ENCODE measurements at regions not wholly inside any gene's neighbourhood (a gene's known extent, or its start where the extent isn't known, plus 50 kb on each side); places are given as distances from the start of the nearest gene placed in this dataset.

DNA sequence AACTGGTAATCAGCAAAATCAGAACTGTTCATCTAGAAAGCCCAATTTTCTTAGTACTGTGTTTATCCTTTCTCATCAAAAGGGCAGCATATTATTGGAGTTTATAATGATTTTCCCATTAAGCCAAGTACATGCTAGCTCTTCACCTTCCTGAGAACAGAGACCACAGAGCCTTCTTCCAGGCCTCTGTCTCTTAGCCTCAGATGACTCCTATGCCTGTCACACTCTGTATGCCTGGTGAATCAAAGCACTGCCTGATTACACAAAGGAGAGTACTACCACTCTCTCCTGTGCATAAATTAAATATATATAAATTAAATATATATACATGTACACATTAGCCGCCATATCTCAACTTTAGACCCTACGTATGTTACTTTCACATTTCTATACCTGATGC, 636.1 kb downstream of the NTRK3 start:
- TF ChIP-seq OSR1 (CRISPR knock-in tag; IDR thresholded peaks at IDR 0.05): no peak
- TF ChIP-seq TOX (CRISPR knock-in tag; IDR thresholded peaks at IDR 0.05; ENCODE audit: borderline replicate concordance): no peak
- no peak for TF ChIP-seq ZNF70 (CRISPR knock-in tag; IDR thresholded peaks at IDR 0.05)
- TF ChIP-seq, protein P1, sequence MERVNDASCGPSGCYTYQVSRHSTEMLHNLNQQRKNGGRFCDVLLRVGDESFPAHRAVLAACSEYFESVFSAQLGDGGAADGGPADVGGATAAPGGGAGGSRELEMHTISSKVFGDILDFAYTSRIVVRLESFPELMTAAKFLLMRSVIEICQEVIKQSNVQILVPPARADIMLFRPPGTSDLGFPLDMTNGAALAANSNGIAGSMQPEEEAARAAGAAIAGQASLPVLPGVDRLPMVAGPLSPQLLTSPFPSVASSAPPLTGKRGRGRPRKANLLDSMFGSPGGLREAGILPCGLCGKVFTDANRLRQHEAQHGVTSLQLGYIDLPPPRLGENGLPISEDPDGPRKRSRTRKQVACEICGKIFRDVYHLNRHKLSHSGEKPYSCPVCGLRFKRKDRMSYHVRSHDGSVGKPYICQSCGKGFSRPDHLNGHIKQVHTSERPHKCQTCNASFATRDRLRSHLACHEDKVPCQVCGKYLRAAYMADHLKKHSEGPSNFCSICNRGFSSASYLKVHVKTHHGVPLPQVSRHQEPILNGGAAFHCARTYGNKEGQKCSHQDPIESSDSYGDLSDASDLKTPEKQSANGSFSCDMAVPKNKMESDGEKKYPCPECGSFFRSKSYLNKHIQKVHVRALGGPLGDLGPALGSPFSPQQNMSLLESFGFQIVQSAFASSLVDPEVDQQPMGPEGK (CRISPR knock-in tag; IDR thresholded peaks at IDR 0.05; ENCODE audit: borderline replicate concordance): no peak
- no peak for TF ChIP-seq ZFP3 (CRISPR knock-in tag; IDR thresholded peaks at IDR 0.05)
- TF ChIP-seq, protein P2, sequence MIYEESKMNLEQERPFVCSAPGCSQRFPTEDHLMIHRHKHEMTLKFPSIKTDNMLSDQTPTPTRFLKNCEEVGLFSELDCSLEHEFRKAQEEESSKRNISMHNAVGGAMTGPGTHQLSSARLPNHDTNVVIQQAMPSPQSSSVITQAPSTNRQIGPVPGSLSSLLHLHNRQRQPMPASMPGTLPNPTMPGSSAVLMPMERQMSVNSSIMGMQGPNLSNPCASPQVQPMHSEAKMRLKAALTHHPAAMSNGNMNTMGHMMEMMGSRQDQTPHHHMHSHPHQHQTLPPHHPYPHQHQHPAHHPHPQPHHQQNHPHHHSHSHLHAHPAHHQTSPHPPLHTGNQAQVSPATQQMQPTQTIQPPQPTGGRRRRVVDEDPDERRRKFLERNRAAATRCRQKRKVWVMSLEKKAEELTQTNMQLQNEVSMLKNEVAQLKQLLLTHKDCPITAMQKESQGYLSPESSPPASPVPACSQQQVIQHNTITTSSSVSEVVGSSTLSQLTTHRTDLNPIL (CRISPR knock-in tag; IDR thresholded peaks at IDR 0.05; ENCODE audit: low read depth): no peak
- TF ChIP-seq ESRRG (CRISPR knock-in tag; IDR thresholded peaks at IDR 0.05): no peak
- TF ChIP-seq, protein P3, sequence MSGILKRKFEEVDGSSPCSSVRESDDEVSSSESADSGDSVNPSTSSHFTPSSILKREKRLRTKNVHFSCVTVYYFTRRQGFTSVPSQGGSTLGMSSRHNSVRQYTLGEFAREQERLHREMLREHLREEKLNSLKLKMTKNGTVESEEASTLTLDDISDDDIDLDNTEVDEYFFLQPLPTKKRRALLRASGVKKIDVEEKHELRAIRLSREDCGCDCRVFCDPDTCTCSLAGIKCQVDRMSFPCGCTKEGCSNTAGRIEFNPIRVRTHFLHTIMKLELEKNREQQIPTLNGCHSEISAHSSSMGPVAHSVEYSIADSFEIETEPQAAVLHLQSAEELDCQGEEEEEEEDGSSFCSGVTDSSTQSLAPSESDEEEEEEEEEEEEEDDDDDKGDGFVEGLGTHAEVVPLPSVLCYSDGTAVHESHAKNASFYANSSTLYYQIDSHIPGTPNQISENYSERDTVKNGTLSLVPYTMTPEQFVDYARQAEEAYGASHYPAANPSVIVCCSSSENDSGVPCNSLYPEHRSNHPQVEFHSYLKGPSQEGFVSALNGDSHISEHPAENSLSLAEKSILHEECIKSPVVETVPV (CRISPR knock-in tag; IDR thresholded peaks at IDR 0.05): no peak

All from SK-N-SH treated with all-trans-retinoic acid at 6 μM for 48 hours (cell line).